Globus pallidus (tissue), 1 donor: ENCODE measurements at regions not wholly inside any gene's neighbourhood (a gene's known extent, or its start where the extent isn't known, plus 50 kb on each side); places are given as distances from the start of the nearest gene placed in this dataset.
"Not testable (repeated sequence)": the region's sequence is repeated elsewhere in the genome, so short reads cannot be mapped to it uniquely, and the experiment has no call there.

Experiments used
- DNase-seq: peaks from one replicate; pipeline ENCODE4 v3.0.0-alpha.2; 2015; ENCODE audit warnings: low spot score

DNA sequence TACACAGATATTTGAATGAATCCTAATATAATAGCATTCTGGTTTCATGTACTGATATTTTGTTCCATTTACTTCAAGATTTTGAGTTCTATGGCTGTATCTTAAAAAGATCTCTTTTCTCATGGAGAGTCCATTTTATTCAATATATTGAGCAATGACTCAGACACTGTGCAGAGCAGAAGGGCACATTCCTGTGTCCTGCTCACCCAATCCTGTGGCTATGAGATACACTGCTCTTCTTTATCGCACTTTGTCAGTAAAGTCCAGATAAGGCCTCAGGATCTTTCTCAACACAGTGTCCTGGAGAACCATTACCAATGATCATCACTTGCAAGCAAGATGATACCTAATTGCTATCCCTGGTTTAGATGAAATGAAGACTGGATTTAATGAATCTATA lies 155.0 kb downstream of the CYSLTR2 start:
- no peak for DNase-seq

- DNase-seq = no peak
Measured at GRCh38 chr13:48810013-48810412, 156.3 kb downstream of the CYSLTR2 start.

- no peak for DNase-seq
Measured at GRCh38 chr13:48813518-48813917, 159.8 kb downstream of the CYSLTR2 start.

- DNase-seq = no peak
Measured at GRCh38 chr13:48816700-48817099, 159.0 kb upstream of the FNDC3A start.

DNA sequence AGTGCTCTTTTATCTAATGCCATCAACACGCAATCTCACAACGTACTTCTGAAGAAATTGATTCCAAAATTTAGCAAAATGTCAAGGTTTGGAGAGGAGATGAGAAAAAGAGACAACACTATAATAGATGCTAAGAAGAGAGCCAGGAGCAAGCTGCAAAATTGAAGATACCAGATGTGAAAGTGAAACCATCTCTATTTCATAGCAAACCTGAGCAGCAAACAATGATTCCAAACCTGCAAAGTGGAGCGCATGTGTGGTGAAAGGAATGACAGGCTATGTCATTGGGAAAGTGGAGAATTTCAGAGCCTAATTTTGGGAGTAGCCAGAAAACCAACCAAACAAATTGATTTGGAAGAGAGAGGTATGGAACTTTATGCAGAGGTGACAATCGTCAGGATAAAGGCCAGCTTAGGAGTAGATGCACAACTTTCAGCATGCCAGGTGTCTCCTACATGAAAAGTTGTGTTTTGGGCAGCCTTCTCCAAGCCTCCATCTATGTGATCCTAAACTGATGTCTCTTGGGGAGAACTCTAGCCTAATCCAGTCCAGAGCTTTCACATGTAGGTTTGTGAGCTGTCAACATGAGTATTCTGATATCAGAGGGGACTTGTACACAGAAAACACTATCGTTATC lies 158.4 kb upstream of the FNDC3A start:
- DNase-seq = no peak

GRCh38 chr13:48818495-48819356 lies 157.0 kb upstream of the FNDC3A start:
- no peak for DNase-seq

DNA sequence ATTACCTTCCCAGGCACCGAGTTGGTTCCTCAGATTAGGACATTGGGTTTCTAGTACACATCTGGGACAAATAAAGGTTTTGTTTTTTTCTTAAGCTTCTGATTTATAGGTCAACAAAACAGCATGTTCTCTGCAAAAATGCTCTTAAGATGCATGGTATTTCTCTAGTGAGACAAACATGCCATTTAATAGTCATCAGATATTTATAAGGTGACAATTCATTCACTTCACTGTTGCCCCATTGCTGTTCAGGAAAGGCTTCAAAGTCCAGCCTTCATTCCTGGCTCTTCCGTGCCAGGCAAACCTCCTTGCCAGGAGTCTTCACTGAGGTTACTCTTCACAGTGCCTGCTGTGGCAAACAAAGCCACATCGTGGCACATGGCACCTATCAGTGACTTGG lies 156.3 kb upstream of the FNDC3A start:
- no peak for DNase-seq

- DNase-seq = no peak
Measured at GRCh38 chr13:48819899-48820298, 155.8 kb upstream of the FNDC3A start.

GRCh38 chr13:48823526-48823925 lies 152.2 kb upstream of the FNDC3A start:
- not testable (repeated sequence) for DNase-seq

DNA sequence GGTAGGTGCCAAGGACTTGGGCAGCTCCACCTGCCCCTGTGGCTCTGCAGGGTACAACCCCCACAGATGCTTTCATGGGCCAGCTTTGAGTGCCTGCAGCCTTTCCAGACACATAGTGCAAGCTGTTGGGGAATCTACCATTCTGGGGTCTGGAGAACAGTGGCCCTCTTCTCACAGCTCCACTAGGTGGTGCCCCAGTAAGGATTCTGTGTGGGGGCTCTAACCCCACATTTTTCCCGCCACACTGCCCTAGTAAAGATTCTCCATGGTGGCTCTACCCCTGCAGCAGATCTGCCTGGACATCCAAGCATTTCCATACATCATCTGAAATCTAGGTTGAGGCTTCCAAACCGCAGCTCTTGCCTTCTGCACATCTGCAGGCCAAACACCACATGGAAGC lies 149.7 kb upstream of the FNDC3A start:
- no peak for DNase-seq

GRCh38 chr13:48826922-48827454 lies 148.7 kb upstream of the FNDC3A start:
- not testable (repeated sequence) for DNase-seq

GRCh38 chr13:48827709-48828108 lies 148.0 kb upstream of the FNDC3A start:
- DNase-seq = no peak

DNA sequence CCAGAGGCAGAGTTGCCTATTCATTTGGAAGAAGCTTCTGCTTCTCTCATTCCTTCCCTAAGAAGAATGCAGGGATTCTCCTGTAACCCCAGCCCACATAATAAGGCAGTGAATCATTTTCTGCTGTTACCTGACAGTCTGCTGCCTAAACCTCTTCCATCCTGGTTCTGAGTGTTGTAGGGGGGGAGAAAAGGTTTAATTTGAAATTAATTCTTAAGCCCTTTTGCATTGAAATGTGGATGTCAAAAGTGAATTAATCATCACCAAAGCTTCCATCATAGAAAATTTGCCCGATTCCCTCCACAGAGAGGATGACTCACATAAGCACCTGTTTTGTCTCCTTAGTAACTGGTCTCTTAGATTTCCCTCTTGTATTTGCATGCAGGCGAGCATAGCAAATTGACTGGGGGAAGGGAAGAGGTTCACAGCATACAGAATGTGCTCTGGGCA lies 146.7 kb upstream of the FNDC3A start:
- no peak for DNase-seq

- DNase-seq = no peak
Measured at GRCh38 chr13:48829536-48829935, 146.2 kb upstream of the FNDC3A start.

GRCh38 chr13:48831248-48831647 lies 144.5 kb upstream of the FNDC3A start:
- no peak for DNase-seq

- no peak for DNase-seq
Measured at GRCh38 chr13:48833412-48833811, 142.3 kb upstream of the FNDC3A start.

- DNase-seq = not testable (repeated sequence)
Measured at GRCh38 chr13:48835326-48835725, 140.4 kb upstream of the FNDC3A start.

DNA sequence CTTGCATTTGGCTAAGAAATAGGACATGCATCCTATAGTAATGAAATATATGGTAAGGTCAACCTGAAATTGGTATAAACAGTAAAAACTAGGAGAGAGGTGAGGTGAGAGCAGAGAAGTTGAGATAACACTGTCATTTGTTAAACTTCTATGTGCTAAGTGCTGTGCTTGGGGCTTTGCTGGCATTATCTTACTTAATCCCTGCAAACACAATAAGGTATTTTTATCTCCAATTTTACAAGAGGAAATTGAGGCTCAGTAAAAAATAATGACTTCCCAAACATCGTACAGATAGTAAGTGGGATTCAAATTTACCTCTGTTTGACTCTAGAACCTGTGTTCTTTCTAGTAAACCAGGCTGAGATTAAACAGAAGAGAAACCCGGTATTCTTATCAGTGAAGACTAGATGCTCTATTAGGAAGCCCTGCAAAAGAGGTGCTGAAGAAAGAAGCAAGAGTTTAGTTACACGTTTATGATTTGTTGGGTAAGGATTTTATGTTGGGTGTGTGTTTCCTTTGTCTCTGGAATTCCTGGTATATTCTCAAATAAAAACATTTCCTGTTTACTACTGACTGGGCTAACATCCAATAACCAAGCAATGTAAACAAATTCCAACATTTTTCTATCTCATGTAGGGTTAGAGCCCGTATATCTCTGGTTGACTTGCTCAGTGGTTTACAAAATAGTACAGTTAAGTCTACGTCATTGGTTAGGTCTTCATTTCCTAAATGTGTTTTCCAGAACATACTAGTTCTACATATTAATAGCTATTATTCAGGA lies 137.3 kb upstream of the FNDC3A start:
- no peak for DNase-seq

GRCh38 chr13:48839171-48839570 lies 136.5 kb upstream of the FNDC3A start:
- DNase-seq = no peak

DNA sequence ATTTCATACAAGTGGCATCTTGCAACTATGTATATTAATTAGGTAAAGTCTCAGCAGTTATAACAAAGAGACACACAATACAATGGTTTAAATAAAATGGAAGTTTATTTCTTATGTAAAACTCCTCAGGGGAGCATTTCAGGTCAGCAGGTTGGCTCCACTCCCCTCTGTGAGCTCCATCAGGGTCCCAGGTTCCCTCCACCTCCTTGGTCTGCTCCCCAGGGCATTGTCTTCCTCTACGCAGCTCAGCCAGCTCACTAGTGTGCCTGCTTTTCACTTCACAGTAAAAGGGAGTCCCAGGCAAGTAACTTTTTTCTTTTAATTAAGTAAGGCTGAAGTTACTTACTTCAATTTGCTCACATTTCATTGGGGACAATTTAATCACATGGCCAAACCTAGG lies 135.3 kb upstream of the FNDC3A start:
- DNase-seq = no peak

DNA sequence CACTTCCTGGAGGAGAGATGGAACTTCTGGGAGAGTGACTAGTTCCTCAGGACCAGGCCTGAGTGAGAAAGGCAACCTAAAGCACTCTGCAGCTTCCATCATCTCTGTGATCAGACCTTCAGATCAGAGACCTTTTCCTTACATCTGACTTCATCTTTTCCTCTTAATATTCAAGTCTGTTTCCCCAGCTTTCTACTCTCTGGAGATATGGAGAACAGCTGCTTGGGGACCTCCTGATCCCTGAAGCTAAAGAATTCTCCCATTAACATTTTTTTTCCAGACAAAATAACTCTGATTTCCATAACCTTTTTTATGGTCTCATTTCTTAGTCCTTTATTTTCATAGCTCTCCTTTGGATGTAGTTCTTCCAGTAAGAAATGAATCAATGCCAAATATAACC lies 133.4 kb upstream of the FNDC3A start:
- no peak for DNase-seq

DNA sequence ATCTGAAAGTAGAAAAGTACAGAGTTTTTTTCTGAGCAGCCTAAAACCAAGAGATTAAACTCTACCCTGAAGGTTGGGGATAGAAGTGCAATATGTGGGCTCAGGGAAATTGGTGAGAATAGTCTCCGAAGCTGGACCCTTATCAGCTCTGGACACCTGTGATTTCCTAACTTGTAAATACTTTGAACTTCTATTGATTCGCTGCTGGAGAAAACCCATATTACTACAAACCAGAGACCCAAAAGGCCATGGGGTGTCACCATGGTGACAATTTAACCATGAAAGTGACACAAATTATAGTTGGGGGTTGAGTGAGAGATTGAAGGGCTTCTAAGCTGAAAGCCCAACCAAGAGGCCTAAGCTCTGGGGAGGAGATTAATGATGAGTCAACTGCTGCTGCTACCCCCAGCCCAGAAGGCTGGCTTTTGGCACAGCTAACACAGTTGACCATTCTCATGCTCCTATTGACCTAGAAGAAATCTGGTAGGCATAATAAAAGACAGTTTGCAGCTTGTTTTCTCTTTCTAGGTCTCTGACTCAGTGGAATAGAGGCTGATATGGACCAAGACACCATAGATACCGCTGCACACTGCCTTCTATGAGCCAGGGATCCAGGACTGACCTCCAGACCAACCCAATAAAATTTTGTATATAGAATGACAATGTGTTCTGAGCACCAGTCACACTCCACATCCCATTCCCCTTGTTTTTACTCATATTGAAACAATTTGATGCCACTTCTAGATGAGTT lies 131.9 kb upstream of the FNDC3A start:
- no peak for DNase-seq
